ENCODE measurements at regions not wholly inside any gene's neighbourhood (a gene's known extent, or its start where the extent isn't known, plus 50 kb on each side); places are given as distances from the start of the nearest gene placed in this dataset.
"Not testable (repeated sequence)": the region's sequence is repeated elsewhere in the genome, so short reads cannot be mapped to it uniquely, and the experiment has no call there.

- no peaks in the 10 kb centered on the region for H4K20me1 ChIP-seq
- H3K4me1 ChIP-seq, result peaks cover 12% of the 10 kb centered on the region
- H3K9ac ChIP-seq, result no peak overlapping the region
- H3K27me3 ChIP-seq, result no peaks in the 10 kb centered on the region
- H3K36me3 ChIP-seq, result no peaks in the 10 kb centered on the region
- no peaks in the 10 kb centered on the region for H3K9me3 ChIP-seq
- TF ChIP-seq Cebpa-rat (IDR thresholded peaks at IDR 0.05), result no peak
- no peak overlapping the region for H3K4me2 ChIP-seq
- no peak overlapping the region for H3K27ac ChIP-seq
- H3K4me3 ChIP-seq, result no peak overlapping the region
These were observed 122.4 kb downstream of the LAT start for GRCh38 chr16:29107299-29107698.

- not testable (repeated sequence) for H3K9me3 ChIP-seq, H3K4me3 ChIP-seq, H3K9ac ChIP-seq, H3K36me3 ChIP-seq, H4K20me1 ChIP-seq, H3K4me1 ChIP-seq, H3K27ac ChIP-seq, H3K27me3 ChIP-seq, H3K4me2 ChIP-seq
These were observed 121.5 kb downstream of the LAT start for GRCh38 chr16:29106259-29106908.

GRCh38 chr16:29104600-29104999, 119.7 kb downstream of the LAT start:
- not testable (repeated sequence) for H3K4me2 ChIP-seq, H3K9ac ChIP-seq, H3K4me1 ChIP-seq, H3K27me3 ChIP-seq, H4K20me1 ChIP-seq, H3K27ac ChIP-seq, H3K9me3 ChIP-seq, H3K4me3 ChIP-seq, H3K36me3 ChIP-seq

GRCh38 chr16:29097965-29098364, 113.1 kb downstream of the LAT start:
- H3K4me2 ChIP-seq, H3K4me1 ChIP-seq, H3K27ac ChIP-seq, H3K27me3 ChIP-seq, H3K4me3 ChIP-seq, H3K36me3 ChIP-seq, H3K9me3 ChIP-seq, H3K9ac ChIP-seq, H4K20me1 ChIP-seq: not testable (repeated sequence)

- not testable (repeated sequence) for H4K20me1 ChIP-seq, H3K27ac ChIP-seq, H3K27me3 ChIP-seq, H3K36me3 ChIP-seq, H3K9me3 ChIP-seq, H3K4me1 ChIP-seq, H3K9ac ChIP-seq, H3K4me3 ChIP-seq, H3K4me2 ChIP-seq
These were observed 110.1 kb downstream of the LAT start for GRCh38 chr16:29094729-29095624.

DNA sequence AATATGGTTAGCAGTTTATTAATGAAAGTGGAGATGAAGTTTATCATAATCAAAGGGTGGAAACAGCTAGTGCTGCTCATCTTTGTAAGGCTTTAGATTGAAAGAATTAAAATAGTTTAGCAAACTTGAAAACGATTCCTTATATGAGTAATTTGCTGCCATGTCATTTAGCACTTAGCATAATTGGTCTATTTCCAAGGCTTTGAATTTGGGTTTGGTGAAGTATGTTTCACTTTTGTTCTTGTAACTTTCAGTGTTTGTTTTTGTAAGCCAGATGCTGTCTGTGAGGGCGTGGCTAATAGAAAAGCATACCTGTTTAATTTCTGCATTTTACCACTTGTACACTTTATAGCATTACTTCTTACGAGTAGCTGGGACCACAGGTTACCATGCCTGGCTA, 109.5 kb downstream of the LAT start:
- H3K4me1 ChIP-seq, H3K4me3 ChIP-seq, H3K27ac ChIP-seq, H4K20me1 ChIP-seq, H3K4me2 ChIP-seq, H3K27me3 ChIP-seq, H3K9me3 ChIP-seq, H3K9ac ChIP-seq, H3K36me3 ChIP-seq: not testable (repeated sequence)

DNA sequence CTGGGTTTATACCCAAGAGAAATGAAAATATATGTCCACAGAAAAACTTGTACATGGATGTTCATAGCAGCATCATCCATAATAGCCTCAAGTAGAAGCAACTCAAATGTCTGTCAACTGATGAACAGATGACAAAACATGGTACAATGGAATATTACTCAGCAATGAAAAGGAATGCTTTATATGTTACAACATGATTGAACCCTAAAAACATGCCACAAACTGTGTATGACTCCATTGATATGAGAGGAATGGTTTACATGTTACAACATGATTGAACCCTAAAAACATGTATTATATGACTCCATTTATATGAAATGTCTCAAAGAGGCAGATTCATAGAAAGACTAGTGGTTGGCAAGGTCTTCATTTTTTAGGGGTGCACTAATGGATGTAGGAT, 104.8 kb downstream of the LAT start:
- H3K4me1 ChIP-seq, H3K9me3 ChIP-seq, H3K9ac ChIP-seq, H3K36me3 ChIP-seq, H3K4me3 ChIP-seq, H4K20me1 ChIP-seq, H3K27ac ChIP-seq, H3K4me2 ChIP-seq, H3K27me3 ChIP-seq: not testable (repeated sequence)

DNA sequence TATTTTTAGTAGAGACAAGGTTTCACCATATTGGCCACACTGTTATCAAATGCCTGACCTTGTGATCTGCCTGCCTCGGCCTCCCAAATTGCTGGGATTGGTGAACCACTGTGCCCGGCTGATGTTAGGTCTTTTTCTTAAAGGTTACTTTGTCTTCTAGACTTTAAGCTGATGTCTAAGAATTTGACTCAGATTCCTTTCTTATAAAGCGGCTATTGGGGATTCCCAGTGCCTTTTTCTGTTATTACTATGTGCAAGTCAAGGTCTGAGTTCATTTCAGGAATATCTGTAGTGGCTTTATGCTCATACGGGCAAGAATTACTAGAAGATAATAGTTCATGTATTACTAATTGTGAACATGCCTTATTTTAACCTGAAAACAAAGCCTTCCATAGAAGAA, 102.8 kb downstream of the LAT start:
- H3K4me1 ChIP-seq, result not testable (repeated sequence)

DNA sequence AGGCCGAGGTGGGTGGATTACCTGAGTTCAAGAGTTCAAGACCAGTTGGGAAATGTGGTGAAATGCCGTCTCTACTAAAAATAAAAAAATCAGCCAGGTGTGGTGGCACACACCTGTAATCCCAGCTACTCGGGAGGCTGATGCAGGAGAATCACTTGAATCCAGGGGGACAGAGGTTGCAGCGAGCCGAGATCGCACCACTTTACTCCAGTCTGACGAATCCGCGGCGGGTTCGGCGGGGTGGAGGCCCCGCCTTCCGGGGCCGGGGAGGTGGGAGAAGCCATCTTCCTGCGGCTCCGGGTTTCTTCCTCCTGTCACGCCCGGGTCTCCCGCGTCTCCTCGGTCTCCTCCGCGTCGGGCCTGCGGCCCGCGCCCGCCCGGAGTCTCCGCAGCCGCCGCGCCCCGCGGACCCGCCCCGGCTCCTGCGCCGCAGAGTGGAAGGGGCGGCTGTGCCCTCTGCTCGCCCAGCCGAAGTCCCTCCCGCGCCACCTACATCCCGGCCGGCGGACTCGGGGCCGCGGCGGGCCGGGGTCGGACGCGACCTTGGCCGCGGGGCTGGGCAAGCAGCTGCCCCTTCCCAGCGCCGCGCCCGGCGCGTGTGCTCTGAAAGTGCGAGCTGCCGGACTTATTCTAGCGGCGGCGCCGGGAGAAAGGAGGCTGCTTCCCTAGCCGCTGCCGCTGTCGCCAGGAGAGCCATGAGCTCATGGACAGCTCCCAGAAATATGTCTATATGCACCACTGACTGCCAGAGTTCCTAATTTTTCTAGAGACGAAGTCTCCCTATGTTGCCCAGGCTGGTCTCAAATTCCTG, 97.2 kb downstream of the LAT start:
- not testable (repeated sequence) for H3K4me1 ChIP-seq, H3K9ac ChIP-seq, H4K20me1 ChIP-seq, H3K27ac ChIP-seq, H3K9me3 ChIP-seq, H3K36me3 ChIP-seq
- Histone ChIP-seq H3K4me3 (0 out of 2 replicates have a peak overlapping the region, but pooled peaks have one; percentile 36), H3K27me3 (peaks cover 11% of the 10 kb centered on the region; the same call in 1 of the 2 replicates), H3K4me2 (peak overlapping the region; percentile 44)

More for the DNA sequence above, 102.8 kb downstream of the LAT start:
- not testable (repeated sequence) for H3K27ac ChIP-seq, H3K9ac ChIP-seq, H3K4me3 ChIP-seq, H3K27me3 ChIP-seq, H3K36me3 ChIP-seq, H4K20me1 ChIP-seq, H3K4me2 ChIP-seq, H3K9me3 ChIP-seq

- H3K4me3 ChIP-seq, result peak overlapping the region; percentile 56
- H3K36me3 ChIP-seq, H4K20me1 ChIP-seq, H3K9me3 ChIP-seq, H3K27me3 ChIP-seq: not testable (repeated sequence)
- H3K4me1 ChIP-seq, result peaks cover 12% of the 10 kb centered on the region
- peak overlapping the region; percentile 66 for H3K27ac ChIP-seq
- peak overlapping the region; percentile 66 for H3K4me2 ChIP-seq
- peak overlapping the region; percentile 62 for H3K9ac ChIP-seq
These were observed 89.9 kb downstream of the LAT start for GRCh38 chr16:29074554-29075402.

DNA sequence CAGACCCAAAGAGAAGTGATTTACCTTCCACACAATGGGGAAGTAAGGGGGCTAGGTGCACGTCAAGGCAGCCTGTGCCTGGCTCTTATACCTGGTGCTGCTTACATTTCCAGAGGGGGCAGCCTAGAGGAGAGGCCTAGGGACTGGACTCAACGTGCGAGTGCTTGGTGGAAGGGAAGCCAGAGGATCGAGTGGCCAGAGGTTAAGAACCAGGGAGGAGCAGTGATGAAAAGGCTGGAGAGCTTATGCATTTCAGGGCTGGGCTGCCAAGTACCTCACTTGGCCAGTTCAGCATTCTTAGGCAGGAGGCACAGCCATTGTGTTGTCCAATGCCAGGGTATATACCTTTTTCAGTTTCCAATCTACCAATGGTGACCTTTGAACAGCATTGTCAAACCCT, 77.4 kb downstream of the LAT start:
- not testable (repeated sequence) for H3K9ac ChIP-seq, H3K36me3 ChIP-seq, H3K4me1 ChIP-seq, H3K4me3 ChIP-seq, H4K20me1 ChIP-seq, H3K27me3 ChIP-seq, H3K9me3 ChIP-seq, H3K27ac ChIP-seq, H3K4me2 ChIP-seq

DNA sequence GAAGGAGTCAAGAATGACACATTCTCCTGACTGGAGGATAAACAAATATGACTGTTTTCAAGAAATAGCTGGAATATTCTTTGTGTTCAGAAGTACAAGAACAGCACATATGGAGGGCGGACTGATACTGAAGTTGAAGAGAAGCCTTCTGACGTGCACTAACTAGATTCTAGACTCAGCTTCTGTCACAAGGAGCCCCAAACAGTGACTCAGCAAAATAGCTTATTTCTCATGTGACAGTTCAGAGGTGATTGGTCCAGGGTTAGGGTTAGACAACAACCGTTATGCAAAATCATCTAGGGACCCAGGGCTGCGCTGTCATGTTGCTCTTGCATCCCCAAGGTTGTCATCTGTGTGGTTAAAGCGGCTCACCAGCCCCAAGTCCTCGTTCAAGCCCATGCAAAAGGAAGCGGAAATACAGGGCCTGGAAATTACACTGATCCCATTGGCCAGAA, 76.6 kb downstream of the LAT start:
- not testable (repeated sequence) for H3K9ac ChIP-seq, H3K4me1 ChIP-seq, H4K20me1 ChIP-seq, H3K4me2 ChIP-seq, H3K36me3 ChIP-seq, H3K4me3 ChIP-seq, H3K9me3 ChIP-seq, H3K27me3 ChIP-seq, H3K27ac ChIP-seq

GRCh38 chr16:29060022-29060810, 75.4 kb downstream of the LAT start:
- H3K4me3 ChIP-seq, H3K4me2 ChIP-seq, H3K9ac ChIP-seq, H3K36me3 ChIP-seq, H3K27me3 ChIP-seq, H3K27ac ChIP-seq, H4K20me1 ChIP-seq, H3K4me1 ChIP-seq, H3K9me3 ChIP-seq: not testable (repeated sequence)
